CD4-positive, CD25-positive, alpha-beta regulatory T cell (primary cell): ENCODE measurements at regions not wholly inside any gene's neighbourhood (a gene's known extent, or its start where the extent isn't known, plus 50 kb on each side); places are given as distances from the start of the nearest gene placed in this dataset.
A peak's percentile ranks its signal among the peaks of the same experiment; 100 is the strongest.

Experiments used
- ATAC-seq, 2 donors: fragments of 150-1000 bp; cut with Tn5 transposase; one replicate each; pipeline ENCODE4 v1.10.0; 2021; ENCODE audit warnings: low read depth in 2 of 2, moderate number of reproducible peaks in 2 of 2, moderate library complexity in 1 of 2
- DNase-seq, 3 donors: peaks; one replicate each; pipeline versions ENCODE4 v3.0.0 to v3.0.0-alpha.2; 2012 to 2022; ENCODE audit warnings: mixed read lengths in 1 of 3
- H3K27ac ChIP-seq: one replicate; pipeline ENCODE4 v1.7.0; 2013; ENCODE audit warnings: mild to moderate bottlenecking, low read length; ENCODE audit not compliant: insufficient read depth, poor library complexity, severe bottlenecking
- H3K27me3 ChIP-seq: one replicate; pipeline ENCODE4 v1.7.0; 2013; ENCODE audit warnings: low read length; ENCODE audit not compliant: control insufficient read depth, insufficient read depth
- H3K36me3 ChIP-seq: one replicate; pipeline ENCODE4 v1.7.0; 2013; ENCODE audit warnings: mild to moderate bottlenecking, low read length, moderate library complexity; ENCODE audit not compliant: control insufficient read depth, insufficient read depth
- H3K4me1 ChIP-seq: 2 replicates; pipeline ENCODE4 v1.7.0; 2013; ENCODE audit warnings: mild to moderate bottlenecking, low read length; ENCODE audit not compliant: insufficient read depth, control insufficient read depth, poor library complexity, severe bottlenecking
- H3K4me3 ChIP-seq: one replicate; pipeline ENCODE4 v1.7.0; 2013; ENCODE audit warnings: low read depth, mild to moderate bottlenecking, low read length, moderate library complexity
- H3K9me3 ChIP-seq, 2 experiments: 1 replicate in 1 of 2; 2 replicates in 1 of 2; pipeline ENCODE4 v1.7.0; 2013; ENCODE audit warnings: low read length in 2 of 2, mild to moderate bottlenecking in 1 of 2, moderate library complexity in 1 of 2; ENCODE audit not compliant: control insufficient read depth in 2 of 2
- H3K27ac Mint-ChIP-seq, 3 donors: one replicate each; pipeline ENCODE4 v1.8.0; 2020 to 2022; ENCODE audit warnings: mild to moderate bottlenecking in 3 of 3, mixed read lengths in 3 of 3, moderate library complexity in 2 of 3
- H3K27me3 Mint-ChIP-seq: one replicate; pipeline ENCODE4 v1.8.0; 2022; ENCODE audit warnings: mild to moderate bottlenecking, mixed read lengths
- H3K36me3 Mint-ChIP-seq: one replicate; pipeline ENCODE4 v1.8.0; 2020; ENCODE audit warnings: mixed read lengths
- H3K4me1 Mint-ChIP-seq, 4 donors: one replicate each; pipeline ENCODE4 v1.8.0; 2020 to 2022; ENCODE audit warnings: mixed read lengths in 4 of 4, mild to moderate bottlenecking in 1 of 4
- H3K4me3 Mint-ChIP-seq, 4 donors: one replicate each; pipeline ENCODE4 v1.8.0; 2020 to 2022; ENCODE audit warnings: mild to moderate bottlenecking in 4 of 4, mixed read lengths in 4 of 4, moderate library complexity in 3 of 4
- H3K9me3 Mint-ChIP-seq, 7 donors: one replicate each; pipeline ENCODE4 v1.8.0; 2020 to 2022; ENCODE audit warnings: mixed read lengths in 7 of 7, mild to moderate bottlenecking in 3 of 7, moderate library complexity in 2 of 7

- ATAC-seq: no peak
- no peak for DNase-seq
- Histone ChIP-seq H3K27me3 (no peaks in the 10 kb centered on the region), H3K27ac (no peak overlapping the region), H3K4me3 (no peak overlapping the region), H3K9me3 (no peaks in the 10 kb centered on the region), H3K36me3 (no peaks in the 10 kb centered on the region), H3K4me1 (no peaks in the 10 kb centered on the region)
- Mint-ChIP-seq H3K27me3 (no peaks in the 10 kb centered on the region), H3K27ac (no peak overlapping the region), H3K4me1 (no peaks in the 10 kb centered on the region), H3K9me3 (peaks cover 0 to 29% (median 1%) of the 10 kb centered on the region in 7 donors), H3K4me3 (no peak overlapping the region), H3K36me3 (no peaks in the 10 kb centered on the region)
Observed at GRCh38 chr7:153354071-153354470, 594.5 kb downstream of the ACTR3B start.

- H3K27ac ChIP-seq: no peak overlapping the region
- H3K4me1 ChIP-seq: no peaks in the 10 kb centered on the region
- no peak overlapping the region for H3K4me3 ChIP-seq
- Mint-ChIP-seq H3K36me3 (no peaks in the 10 kb centered on the region), H3K4me1 (no peaks in the 10 kb centered on the region), H3K4me3 (no peak overlapping the region), H3K27me3 (no peaks in the 10 kb centered on the region), H3K9me3 (peaks cover 0 to 22% (median 7%) of the 10 kb centered on the region in 7 donors), H3K27ac (no peak overlapping the region)
- H3K9me3 ChIP-seq: peaks cover 1 to 10% of the 10 kb centered on the region in 2 experiments
- ATAC-seq: no peak
- DNase-seq: no peak
- no peaks in the 10 kb centered on the region for H3K36me3 ChIP-seq
- no peaks in the 10 kb centered on the region for H3K27me3 ChIP-seq
Observed at GRCh38 chr7:153370092-153370491, 610.5 kb downstream of the ACTR3B start.

- H3K36me3 Mint-ChIP-seq: no peaks in the 10 kb centered on the region
- Histone ChIP-seq H3K4me1 (no peaks in the 10 kb centered on the region), H3K36me3 (no peaks in the 10 kb centered on the region), H3K9me3 (no peaks in the 10 kb centered on the region), H3K4me3 (no peak overlapping the region), H3K27me3 (no peaks in the 10 kb centered on the region), H3K27ac (no peak overlapping the region)
- H3K4me1 Mint-ChIP-seq: no peaks in the 10 kb centered on the region
- DNase-seq (no peak), ATAC-seq (no peak)
- peaks cover 0 to 3% (median 0%) of the 10 kb centered on the region in 7 donors for H3K9me3 Mint-ChIP-seq
- no peak overlapping the region for H3K27ac Mint-ChIP-seq
- no peak overlapping the region for H3K4me3 Mint-ChIP-seq
- no peaks in the 10 kb centered on the region for H3K27me3 Mint-ChIP-seq
Observed at GRCh38 chr7:153380636-153381035, 621.1 kb downstream of the ACTR3B start.

GRCh38 chr7:153381275-153382040 is 621.9 kb downstream of the ACTR3B start:
- no peaks in the 10 kb centered on the region for H3K9me3 ChIP-seq
- H3K9me3 Mint-ChIP-seq: peaks cover 0 to 6% (median 1%) of the 10 kb centered on the region in 7 donors
- no peaks in the 10 kb centered on the region for H3K36me3 Mint-ChIP-seq
- no peak overlapping the region for H3K4me3 Mint-ChIP-seq
- no peaks in the 10 kb centered on the region for H3K36me3 ChIP-seq
- H3K27me3 ChIP-seq: no peaks in the 10 kb centered on the region
- DNase-seq (peak in 1 of 3 donors; percentile 15), ATAC-seq (no peak)
- H3K27ac ChIP-seq: no peak overlapping the region
- no peak overlapping the region for H3K27ac Mint-ChIP-seq
- H3K4me1 ChIP-seq: no peaks in the 10 kb centered on the region
- H3K4me1 Mint-ChIP-seq: no peaks in the 10 kb centered on the region
- H3K4me3 ChIP-seq: no peak overlapping the region
- H3K27me3 Mint-ChIP-seq: no peaks in the 10 kb centered on the region

GRCh38 chr7:153382641-153383101 is 623.1 kb downstream of the ACTR3B start:
- Mint-ChIP-seq H3K36me3 (no peaks in the 10 kb centered on the region), H3K9me3 (peaks cover 0 to 6% (median 3%) of the 10 kb centered on the region in 7 donors), H3K4me1 (no peaks in the 10 kb centered on the region), H3K27me3 (no peaks in the 10 kb centered on the region), H3K4me3 (no peak overlapping the region), H3K27ac (no peak overlapping the region)
- Histone ChIP-seq H3K4me1 (no peaks in the 10 kb centered on the region), H3K27me3 (no peaks in the 10 kb centered on the region), H3K27ac (no peak overlapping the region), H3K9me3 (no peaks in the 10 kb centered on the region), H3K36me3 (no peaks in the 10 kb centered on the region), H3K4me3 (no peak overlapping the region)
- no peak for DNase-seq
- ATAC-seq: no peak

- H3K27me3 ChIP-seq: no peaks in the 10 kb centered on the region
- ATAC-seq: no peak
- no peak overlapping the region for H3K27ac Mint-ChIP-seq
- H3K4me1 ChIP-seq: no peaks in the 10 kb centered on the region
- no peaks in the 10 kb centered on the region for H3K27me3 Mint-ChIP-seq
- peaks cover 0 to 9% (median 4%) of the 10 kb centered on the region in 7 donors for H3K9me3 Mint-ChIP-seq
- DNase-seq: no peak
- no peak overlapping the region for H3K4me3 Mint-ChIP-seq
- H3K27ac ChIP-seq: no peak overlapping the region
- H3K36me3 ChIP-seq: no peaks in the 10 kb centered on the region
- no peak overlapping the region for H3K4me3 ChIP-seq
- no peaks in the 10 kb centered on the region for H3K9me3 ChIP-seq
- no peaks in the 10 kb centered on the region for H3K36me3 Mint-ChIP-seq
- no peaks in the 10 kb centered on the region for H3K4me1 Mint-ChIP-seq
Observed at GRCh38 chr7:153383781-153384180, 624.2 kb downstream of the ACTR3B start.

- DNase-seq (no peak), ATAC-seq (no peak)
- Mint-ChIP-seq H3K27ac (no peak overlapping the region), H3K4me1 (no peaks in the 10 kb centered on the region), H3K9me3 (peaks cover 0 to 19% (median 4%) of the 10 kb centered on the region in 7 donors), H3K36me3 (no peaks in the 10 kb centered on the region), H3K4me3 (no peak overlapping the region), H3K27me3 (no peaks in the 10 kb centered on the region)
- Histone ChIP-seq H3K4me1 (no peaks in the 10 kb centered on the region), H3K27ac (no peak overlapping the region), H3K9me3 (peaks cover 0 to 2% of the 10 kb centered on the region in 2 experiments), H3K27me3 (no peaks in the 10 kb centered on the region), H3K36me3 (no peaks in the 10 kb centered on the region), H3K4me3 (no peak overlapping the region)
Observed at GRCh38 chr7:153385502-153385901, 626.0 kb downstream of the ACTR3B start.

- H3K4me1 ChIP-seq: no peaks in the 10 kb centered on the region
- DNase-seq (no peak), ATAC-seq (no peak)
- Mint-ChIP-seq H3K27me3 (no peaks in the 10 kb centered on the region), H3K36me3 (no peaks in the 10 kb centered on the region), H3K4me3 (no peak overlapping the region), H3K27ac (no peak overlapping the region), H3K9me3 (peaks cover 0 to 22% (median 6%) of the 10 kb centered on the region in 7 donors), H3K4me1 (no peaks in the 10 kb centered on the region)
- H3K27me3 ChIP-seq: no peaks in the 10 kb centered on the region
- H3K36me3 ChIP-seq: no peaks in the 10 kb centered on the region
- no peak overlapping the region for H3K4me3 ChIP-seq
- no peak overlapping the region for H3K27ac ChIP-seq
- peaks cover 0 to 2% of the 10 kb centered on the region in 2 experiments for H3K9me3 ChIP-seq
Observed at GRCh38 chr7:153386556-153386955, 627.0 kb downstream of the ACTR3B start.
